ENCODE measurements at regions not wholly inside any gene's neighbourhood (a gene's known extent, or its start where the extent isn't known, plus 50 kb on each side); places are given as distances from the start of the nearest gene placed in this dataset.
"Not testable (repeated sequence)": the region's sequence is repeated elsewhere in the genome, so short reads cannot be mapped to it uniquely, and the experiment has no call there.

DNA sequence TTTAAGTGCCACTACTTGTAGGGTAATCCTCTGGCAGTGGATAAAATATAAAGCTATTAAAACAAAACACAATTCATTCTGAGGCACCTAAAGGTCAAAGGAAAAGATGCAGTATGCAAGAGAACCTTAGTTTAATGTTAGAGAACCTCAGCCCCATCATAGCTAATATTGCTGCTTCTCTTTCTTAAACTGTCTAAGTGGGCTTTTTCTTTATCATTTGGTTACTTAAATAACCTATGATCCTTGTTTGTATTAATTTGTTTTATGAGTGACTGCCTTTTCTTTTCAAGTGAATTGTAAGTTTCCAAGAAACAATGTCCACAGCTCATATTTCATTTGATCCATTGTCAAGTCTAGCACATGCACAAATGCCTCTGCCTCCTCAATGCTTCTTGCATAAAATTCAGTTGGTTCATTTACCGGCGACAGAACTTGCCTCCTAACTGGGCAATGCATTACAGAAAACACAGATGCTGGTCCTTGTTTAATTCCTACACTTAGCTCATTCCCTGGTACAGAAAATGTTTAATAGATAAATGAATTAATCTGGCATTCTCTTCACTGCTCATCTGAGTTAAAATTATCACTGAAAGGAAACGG lies 1049.8 kb downstream of the OLFM4 start:
- Histone ChIP-seq H3K4me2 (ENCODE audit: low read length) (no peak overlapping the region), H3K4me1 (ENCODE audit: insufficient read depth, low read length, poor library complexity, severe bottlenecking) (no peaks in the 10 kb centered on the region), H3K79me2 (ENCODE audit: insufficient read depth, low read depth, low read length) (no peaks in the 10 kb centered on the region), H3K4me3 (ENCODE audit: low read depth, low read length, poor library complexity, severe bottlenecking) (no peak overlapping the region), H3K36me3 (ENCODE audit: insufficient read depth, low read length) (no peaks in the 10 kb centered on the region), H3K9me2 (ENCODE audit: insufficient read depth, low read length) (no peaks in the 10 kb centered on the region), H3K9me3 (ENCODE audit: low read length) (no peaks in the 10 kb centered on the region), H3K27ac (ENCODE audit: low read depth, low read length, poor library complexity, severe bottlenecking) (no peak overlapping the region), H2AFZ (ENCODE audit: low read length) (no peak overlapping the region), H4K20me1 (ENCODE audit: insufficient read depth, low read length) (no peaks in the 10 kb centered on the region)
- DNase-seq (ENCODE audit: low spot score): no peak
- TF ChIP-seq EZH2phosphoT487 (IDR thresholded peaks at IDR 0.05; ENCODE audit: borderline replicate concordance, low read depth, low read length) (no peak), CTCF (conservative IDR thresholded peaks at IDR 0.05; ENCODE audit: low read length) (no peak)
- ChIA-PET POLR2A (no interaction called here), CTCF (ENCODE audit: unreplicated experiment) (no interaction called here)
- intact Hi-C loops (cut with micrococcal nuclease; ENCODE audit: unreplicated experiment): no loop called here
- no TSS peak for BruUV-seq (replicated peaks)

DNA sequence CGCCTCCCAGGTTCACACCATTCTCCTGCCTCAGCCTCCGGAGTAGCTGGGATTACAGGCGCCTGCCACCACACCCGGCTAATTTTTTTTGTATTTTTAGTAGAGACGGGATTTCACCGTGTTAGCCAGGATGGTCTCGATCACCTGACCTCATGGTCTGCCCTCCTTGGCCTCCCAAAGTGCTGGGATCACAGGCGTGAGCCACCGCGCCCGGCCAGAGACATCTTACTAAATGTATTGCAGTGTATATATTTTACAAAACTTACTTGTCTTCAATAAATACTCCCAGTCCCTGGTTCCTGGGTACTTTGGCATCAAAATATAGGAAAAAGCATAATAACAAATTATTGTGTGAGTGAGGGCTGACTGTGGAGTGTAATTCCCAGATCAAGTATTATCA lies 1053.7 kb downstream of the OLFM4 start:
- H3K79me2 ChIP-seq (ENCODE audit: insufficient read depth, low read depth, low read length); H3K9me3 ChIP-seq (ENCODE audit: low read length); H3K36me3 ChIP-seq (ENCODE audit: insufficient read depth, low read length); H3K9me2 ChIP-seq (ENCODE audit: insufficient read depth, low read length); H3K4me3 ChIP-seq (ENCODE audit: low read depth, low read length, poor library complexity, severe bottlenecking); H3K27ac ChIP-seq (ENCODE audit: low read depth, low read length, poor library complexity, severe bottlenecking); BruUV-seq (replicated peaks); intact Hi-C loops (cut with micrococcal nuclease; ENCODE audit: unreplicated experiment); H2AFZ ChIP-seq (ENCODE audit: low read length); DNase-seq (ENCODE audit: low spot score); CTCF ChIA-PET (ENCODE audit: unreplicated experiment); H3K4me2 ChIP-seq (ENCODE audit: low read length); H3K4me1 ChIP-seq (ENCODE audit: insufficient read depth, low read length, poor library complexity, severe bottlenecking); H4K20me1 ChIP-seq (ENCODE audit: insufficient read depth, low read length): not testable (repeated sequence)
- POLR2A ChIA-PET: interaction anchor here (0.6 to 0.9 kb wide), 2 partner anchors 11 to 625 kb away, joined by 3 to 4 read pairs; no protein-coding TSS in a partner anchor

GRCh38 chr13:54091884-54092283 lies 1063.3 kb downstream of the OLFM4 start:
- Histone ChIP-seq H3K4me1 (ENCODE audit: insufficient read depth, low read length, poor library complexity, severe bottlenecking) (no peaks in the 10 kb centered on the region), H2AFZ (ENCODE audit: low read length) (no peak overlapping the region), H3K36me3 (ENCODE audit: insufficient read depth, low read length) (no peaks in the 10 kb centered on the region), H4K20me1 (ENCODE audit: insufficient read depth, low read length) (no peaks in the 10 kb centered on the region), H3K79me2 (ENCODE audit: insufficient read depth, low read depth, low read length) (no peaks in the 10 kb centered on the region), H3K4me3 (ENCODE audit: low read depth, low read length, poor library complexity, severe bottlenecking) (no peak overlapping the region), H3K4me2 (ENCODE audit: low read length) (no peak overlapping the region), H3K27ac (ENCODE audit: low read depth, low read length, poor library complexity, severe bottlenecking) (no peak overlapping the region), H3K9me2 (ENCODE audit: insufficient read depth, low read length) (no peaks in the 10 kb centered on the region), H3K9me3 (ENCODE audit: low read length) (no peaks in the 10 kb centered on the region)
- POLR2A ChIA-PET: no interaction called here
- no TSS peak for BruUV-seq (replicated peaks)
- TF ChIP-seq EZH2phosphoT487 (IDR thresholded peaks at IDR 0.05; ENCODE audit: borderline replicate concordance, low read depth, low read length) (no peak), CTCF (conservative IDR thresholded peaks at IDR 0.05; ENCODE audit: low read length) (no peak)
- CTCF ChIA-PET (ENCODE audit: unreplicated experiment): no interaction called here
- intact Hi-C loops (cut with micrococcal nuclease; ENCODE audit: unreplicated experiment): no loop called here
- no peak for DNase-seq (ENCODE audit: low spot score)
